ENCODE measurements at regions not wholly inside any gene's neighbourhood (a gene's known extent, or its start where the extent isn't known, plus 50 kb on each side); places are given as distances from the start of the nearest gene placed in this dataset.

GRCh38 chr6:87788141-87788540, 86.1 kb upstream of the AKIRIN2 start:
- 71 to 100% (median 100%) methylated on average over 1 to 3 of the region's 3 CpGs for WGBS, 10 experiments
- in situ Hi-C loops (cut with MboI; ENCODE audit: low pct_unique_long_range_greater_than_20kb in 2 of 9, low sequenced_read_pairs in 9 of 9, unreplicated experiment in 9 of 9): no loop called here
- H3K4me3 ChIP-seq: no peak overlapping the region

GRCh38 chr6:87785229-87785862, 83.3 kb upstream of the AKIRIN2 start:
- no peak overlapping the region for H3K27ac ChIP-seq
- peaks cover 0 to 9% of the 10 kb centered on the region in 2 donors for H3K4me1 ChIP-seq (replicated peaks in 1 of 2)
- H3K4me3 ChIP-seq: no peak overlapping the region
- 29 to 100% (median 80%) methylated on average over 1 to 2 of the region's 2 CpGs; no CpG with 5 or more reads in 3 of the 10 experiments for WGBS, 10 experiments
- in situ Hi-C loops (cut with MboI; ENCODE audit: low pct_unique_long_range_greater_than_20kb in 2 of 9, low sequenced_read_pairs in 9 of 9, unreplicated experiment in 9 of 9): no loop called here
- no peak for ATAC-seq (replicated peaks in 6 of 8)

More at GRCh38 chr6:87788141-87788540, 86.1 kb upstream of the AKIRIN2 start:
- no peak for ATAC-seq (replicated peaks in 6 of 8)
- no peak overlapping the region for H3K27ac ChIP-seq
- H3K4me1 ChIP-seq (replicated peaks in 1 of 2): peaks cover 0 to 9% of the 10 kb centered on the region in 2 donors

- H3K4me1 ChIP-seq (replicated peaks in 1 of 2): peaks cover 0 to 4% of the 10 kb centered on the region in 2 donors
- 50 to 86% (median 63%) methylated on average over 2 of the region's 2 CpGs; no CpG with 5 or more reads in 3 of the 10 experiments for WGBS, 10 experiments
- no peak overlapping the region for H3K27ac ChIP-seq
- peak in 1 of 8 experiments; percentile 46 for ATAC-seq (replicated peaks in 6 of 8)
- in situ Hi-C loops (cut with MboI; ENCODE audit: low pct_unique_long_range_greater_than_20kb in 2 of 9, low sequenced_read_pairs in 9 of 9, unreplicated experiment in 9 of 9): no loop called here
- no peak overlapping the region for H3K4me3 ChIP-seq
Observed at GRCh38 chr6:87784690-87785089, 82.7 kb upstream of the AKIRIN2 start.

- no peak overlapping the region for H3K4me3 ChIP-seq
- H3K27ac ChIP-seq: no peak overlapping the region
- in situ Hi-C loops (cut with MboI; ENCODE audit: low pct_unique_long_range_greater_than_20kb in 2 of 9, low sequenced_read_pairs in 9 of 9, unreplicated experiment in 9 of 9): no loop called here
- ATAC-seq (replicated peaks in 6 of 8): no peak
- no peaks in the 10 kb centered on the region for H3K4me1 ChIP-seq (replicated peaks in 1 of 2)
Observed at GRCh38 chr6:87784051-87784450, 82.0 kb upstream of the AKIRIN2 start.

- in situ Hi-C loops (cut with MboI; ENCODE audit: low pct_unique_long_range_greater_than_20kb in 2 of 9, low sequenced_read_pairs in 9 of 9, unreplicated experiment in 9 of 9): no loop called here
- H3K27ac ChIP-seq: no peak overlapping the region
- no peaks in the 10 kb centered on the region for H3K4me1 ChIP-seq (replicated peaks in 1 of 2)
- ATAC-seq (replicated peaks in 6 of 8): no peak
- no peak overlapping the region for H3K4me3 ChIP-seq
- 33 to 100% (median 88%) methylated on average over 1 to 2 of the region's 2 CpGs; no CpG with 5 or more reads in 3 of the 10 experiments for WGBS, 10 experiments
Observed at GRCh38 chr6:87779542-87779941, 77.5 kb upstream of the AKIRIN2 start.

- ATAC-seq (replicated peaks in 6 of 8): peak in 3 of 8 experiments; percentile 13 to 45 (median 25)
- WGBS, 10 experiments: 0 to 92% (median 45%) methylated on average over 2 to 6 of the region's 6 CpGs; no CpG with 5 or more reads in 1 of the 10 experiments
- no peak overlapping the region for H3K27ac ChIP-seq
- in situ Hi-C loops (cut with MboI; ENCODE audit: low pct_unique_long_range_greater_than_20kb in 2 of 9, low sequenced_read_pairs in 9 of 9, unreplicated experiment in 9 of 9): no loop called here
- peaks cover 0 to 4% of the 10 kb centered on the region in 2 donors for H3K4me1 ChIP-seq (replicated peaks in 1 of 2)
- H3K4me3 ChIP-seq: no peak overlapping the region
Observed at GRCh38 chr6:87772597-87773530, 70.8 kb upstream of the AKIRIN2 start.

GRCh38 chr6:87767478-87767877, 65.4 kb upstream of the AKIRIN2 start:
- peaks cover 0 to under 1% of the 10 kb centered on the region in 2 donors for H3K4me1 ChIP-seq (replicated peaks in 1 of 2)
- no peak overlapping the region for H3K4me3 ChIP-seq
- in situ Hi-C loops (cut with MboI; ENCODE audit: low pct_unique_long_range_greater_than_20kb in 2 of 9, low sequenced_read_pairs in 9 of 9, unreplicated experiment in 9 of 9): no loop called here
- no peak for ATAC-seq (replicated peaks in 6 of 8)
- H3K27ac ChIP-seq: no peak overlapping the region
- 77 to 100% (median 93%) methylated on average over 1 to 9 of the region's 10 CpGs; no CpG with 5 or more reads in 1 of the 10 experiments for WGBS, 10 experiments

GRCh38 chr6:87766211-87766610, 64.2 kb upstream of the AKIRIN2 start:
- peak in 1 of 8 experiments; percentile 81 for ATAC-seq (replicated peaks in 6 of 8)
- Histone ChIP-seq H3K27ac (no peak overlapping the region), H3K4me1 (replicated peaks in 1 of 2) (no peaks in the 10 kb centered on the region), H3K4me3 (no peak overlapping the region)
- in situ Hi-C loops (cut with MboI; ENCODE audit: low pct_unique_long_range_greater_than_20kb in 2 of 9, low sequenced_read_pairs in 9 of 9, unreplicated experiment in 9 of 9): no loop called here
- WGBS, 10 experiments: 60 to 100% (median 83%) methylated on average over 1 to 2 of the region's 2 CpGs; no CpG with 5 or more reads in 2 of the 10 experiments

GRCh38 chr6:87763901-87764300, 61.9 kb upstream of the AKIRIN2 start:
- ATAC-seq (replicated peaks in 6 of 8): no peak
- no peak overlapping the region for H3K4me3 ChIP-seq
- WGBS, 10 experiments: 37 to 100% (median 89%) methylated on average over 1 to 4 of the region's 4 CpGs; no CpG with 5 or more reads in 3 of the 10 experiments
- H3K4me1 ChIP-seq (replicated peaks in 1 of 2): no peaks in the 10 kb centered on the region
- in situ Hi-C loops (cut with MboI; ENCODE audit: low pct_unique_long_range_greater_than_20kb in 2 of 9, low sequenced_read_pairs in 9 of 9, unreplicated experiment in 9 of 9): no loop called here
- H3K27ac ChIP-seq: no peak overlapping the region

- WGBS, 10 experiments: 94 to 100% (median 100%) methylated on average over 1 to 2 of the region's 2 CpGs; no CpG with 5 or more reads in 7 of the 10 experiments
- H3K4me3 ChIP-seq: no peak overlapping the region
- no peak overlapping the region for H3K27ac ChIP-seq
- ATAC-seq (replicated peaks in 6 of 8): no peak
- in situ Hi-C loops (cut with MboI; ENCODE audit: low pct_unique_long_range_greater_than_20kb in 2 of 9, low sequenced_read_pairs in 9 of 9, unreplicated experiment in 9 of 9): no loop called here
- no peaks in the 10 kb centered on the region for H3K4me1 ChIP-seq (replicated peaks in 1 of 2)
Observed at GRCh38 chr6:87763276-87763675, 61.2 kb upstream of the AKIRIN2 start.

GRCh38 chr6:87762116-87762515, 60.1 kb upstream of the AKIRIN2 start:
- WGBS, 10 experiments: 30 to 100% (median 82%) methylated on average over 2 to 3 of the region's 3 CpGs
- no peak for ATAC-seq (replicated peaks in 6 of 8)
- Histone ChIP-seq H3K4me1 (replicated peaks in 1 of 2) (no peaks in the 10 kb centered on the region), H3K27ac (no peak overlapping the region), H3K4me3 (no peak overlapping the region)
- in situ Hi-C loops (cut with MboI; ENCODE audit: low pct_unique_long_range_greater_than_20kb in 2 of 9, low sequenced_read_pairs in 9 of 9, unreplicated experiment in 9 of 9): no loop called here

- in situ Hi-C loops (cut with MboI; ENCODE audit: low pct_unique_long_range_greater_than_20kb in 2 of 9, low sequenced_read_pairs in 9 of 9, unreplicated experiment in 9 of 9): no loop called here
- no peak for ATAC-seq (replicated peaks in 6 of 8)
- H3K4me1 ChIP-seq (replicated peaks in 1 of 2): no peaks in the 10 kb centered on the region
- WGBS, 10 experiments: 89 to 100% (median 93%) methylated on average over 2 to 3 of the region's 3 CpGs; no CpG with 5 or more reads in 3 of the 10 experiments
- H3K27ac ChIP-seq: no peak overlapping the region
- H3K4me3 ChIP-seq: no peak overlapping the region
Observed at GRCh38 chr6:87757792-87758191, 55.8 kb upstream of the AKIRIN2 start.

GRCh38 chr6:87756858-87757257, 54.8 kb upstream of the AKIRIN2 start:
- H3K4me3 ChIP-seq: no peak overlapping the region
- in situ Hi-C loops (cut with MboI; ENCODE audit: low pct_unique_long_range_greater_than_20kb in 2 of 9, low sequenced_read_pairs in 9 of 9, unreplicated experiment in 9 of 9): no loop called here
- WGBS, 10 experiments: 0 to 94% (median 83%) methylated on average over 1 to 2 of the region's 2 CpGs; no CpG with 5 or more reads in 5 of the 10 experiments
- H3K4me1 ChIP-seq (replicated peaks in 1 of 2): no peaks in the 10 kb centered on the region
- no peak overlapping the region for H3K27ac ChIP-seq
- no peak for ATAC-seq (replicated peaks in 6 of 8)
